ENCODE measurements at regions not wholly inside any gene's neighbourhood (a gene's known extent, or its start where the extent isn't known, plus 50 kb on each side); places are given as distances from the start of the nearest gene placed in this dataset.

DNA sequence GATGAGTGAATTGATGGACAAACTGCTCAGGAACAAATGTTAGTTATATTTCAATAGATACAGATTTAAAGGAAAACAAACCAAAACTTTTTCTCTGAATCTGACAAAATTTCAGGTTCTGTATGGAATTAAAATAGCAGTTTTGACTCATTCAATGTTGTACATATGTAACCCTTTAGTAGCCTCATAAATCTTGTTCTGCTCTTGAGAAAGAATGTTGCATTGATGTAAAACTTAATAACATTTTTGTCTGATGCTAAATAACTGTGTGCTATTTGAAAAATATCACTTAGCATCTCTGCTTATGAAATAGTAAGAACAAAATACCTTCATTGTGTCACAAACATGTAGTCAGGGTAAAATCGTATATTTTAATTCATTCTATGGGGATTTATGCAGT lies 168.9 kb upstream of the NOVA1 start:
- no peak for DNase-seq (ENCODE audit: low spot score)

DNA sequence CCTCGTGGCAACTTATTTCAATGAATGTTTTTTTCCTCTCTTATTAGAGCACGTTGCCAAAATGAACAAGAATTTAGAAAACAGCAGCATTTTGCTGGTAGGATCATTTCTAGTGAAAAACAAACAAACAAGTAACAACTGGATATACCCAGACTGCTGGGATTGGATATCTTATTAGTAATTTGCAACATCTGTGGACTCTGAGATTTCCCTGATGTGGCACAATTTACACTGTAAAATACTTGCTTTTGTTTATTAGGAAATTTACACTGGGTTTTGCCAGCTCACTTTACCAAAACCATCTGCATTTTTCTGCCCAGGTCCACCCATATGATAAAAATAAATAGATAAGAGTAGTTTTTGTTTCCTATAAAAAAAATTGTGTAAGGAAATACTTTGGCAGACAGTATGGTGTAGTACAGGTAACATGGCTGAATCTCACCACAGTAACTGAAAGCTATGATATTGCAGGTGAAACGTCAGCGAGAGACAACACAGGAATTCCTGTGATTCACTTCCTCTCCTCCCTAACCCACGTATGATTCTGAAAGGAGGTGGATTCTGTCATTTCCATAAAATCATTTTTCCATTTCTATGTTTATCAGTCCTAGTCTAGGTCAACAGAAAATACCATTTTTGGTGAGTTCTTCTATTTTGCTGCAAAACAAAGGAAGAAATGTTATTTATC lies 176.2 kb upstream of the NOVA1 start:
- no peak for DNase-seq (ENCODE audit: low spot score)

DNA sequence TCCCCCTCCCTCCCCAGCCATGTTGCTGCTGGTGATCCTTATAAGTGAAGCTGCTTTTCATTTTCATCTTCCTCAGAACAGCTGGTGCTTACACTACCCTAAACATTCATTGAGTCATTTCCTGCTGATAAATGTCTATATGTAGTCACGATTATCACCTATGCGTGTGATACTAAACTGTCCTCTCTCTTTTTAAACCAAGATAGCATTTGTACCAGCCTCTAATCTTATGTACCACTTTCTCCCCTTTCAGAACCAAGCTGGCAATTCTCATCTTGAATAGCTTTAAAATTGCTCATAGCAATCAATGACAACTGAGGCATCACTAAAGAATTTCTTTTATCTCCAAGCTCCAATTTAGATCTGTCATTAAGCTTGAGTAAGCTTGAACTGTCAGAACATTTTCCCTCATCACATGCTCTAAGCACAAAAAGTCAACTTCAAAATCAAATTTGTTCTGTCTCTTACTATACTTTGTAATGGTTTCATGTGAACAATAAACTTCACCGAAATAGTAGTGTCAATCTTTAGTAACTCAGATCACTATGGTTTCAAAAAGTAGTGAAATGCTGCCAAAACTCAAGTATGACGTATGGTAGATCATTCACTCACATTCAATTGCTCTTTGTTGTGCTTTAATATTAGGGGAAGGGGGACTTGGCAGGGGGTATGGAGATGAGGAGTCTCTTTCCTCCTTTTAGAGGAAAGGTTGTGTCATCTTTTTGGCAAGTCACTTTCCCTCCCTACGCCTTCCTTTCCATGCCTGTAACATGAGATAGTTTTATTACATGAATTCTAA lies 178.1 kb upstream of the NOVA1 start:
- no peak for DNase-seq (ENCODE audit: low spot score)

DNA sequence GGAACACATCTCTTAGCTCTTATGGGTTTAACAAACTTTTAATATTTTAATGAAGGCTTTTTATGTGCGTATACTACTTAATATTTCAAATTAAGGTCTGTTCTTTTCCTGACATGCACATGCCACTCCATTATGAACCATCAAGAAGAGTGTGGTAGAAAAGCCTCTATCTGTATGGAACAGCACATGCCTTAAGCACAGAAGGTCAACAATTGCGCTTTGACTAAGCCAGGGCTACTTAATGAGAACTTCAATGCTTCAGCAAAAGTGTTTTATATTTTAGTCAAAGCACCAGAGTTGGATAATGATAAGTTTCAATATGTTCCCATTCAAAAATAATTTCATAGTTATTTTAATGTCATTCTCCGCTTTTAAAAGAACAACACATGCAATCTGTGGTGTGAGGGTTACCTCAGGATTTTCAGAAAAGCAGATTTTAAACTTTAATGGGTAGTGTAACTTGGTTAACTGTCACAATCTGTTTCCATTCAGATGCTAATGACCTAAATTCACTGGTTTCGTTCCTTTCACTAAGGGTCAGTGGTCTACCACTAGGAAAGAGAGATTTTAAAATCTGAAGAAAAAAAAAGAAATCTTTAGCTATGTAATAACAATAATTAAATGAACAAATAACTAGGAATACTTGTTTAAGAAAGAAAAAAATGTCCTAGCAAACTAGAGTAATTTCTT lies 193.4 kb upstream of the NOVA1 start:
- DNase-seq (ENCODE audit: low spot score) = no peak

DNA sequence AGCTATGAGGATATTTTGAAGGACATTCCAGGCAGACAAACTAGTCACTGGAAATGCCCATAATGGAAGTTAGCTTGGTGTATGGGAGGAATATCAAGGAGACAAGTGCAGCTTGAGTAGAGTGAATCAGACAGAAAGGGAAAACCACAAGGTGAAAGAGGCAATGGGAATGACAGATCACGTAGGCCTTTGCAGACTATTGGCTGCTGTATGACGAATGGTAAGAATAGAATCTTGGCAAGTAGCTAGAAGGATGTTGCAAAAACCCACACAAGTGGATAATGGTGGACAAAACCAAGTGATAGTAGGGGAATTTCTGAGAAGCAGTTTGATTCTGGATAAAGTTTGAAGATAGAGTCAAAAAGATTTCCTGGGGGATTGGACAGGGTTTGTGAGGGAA lies 196.9 kb upstream of the NOVA1 start:
- DNase-seq (ENCODE audit: low spot score) = no peak

DNA sequence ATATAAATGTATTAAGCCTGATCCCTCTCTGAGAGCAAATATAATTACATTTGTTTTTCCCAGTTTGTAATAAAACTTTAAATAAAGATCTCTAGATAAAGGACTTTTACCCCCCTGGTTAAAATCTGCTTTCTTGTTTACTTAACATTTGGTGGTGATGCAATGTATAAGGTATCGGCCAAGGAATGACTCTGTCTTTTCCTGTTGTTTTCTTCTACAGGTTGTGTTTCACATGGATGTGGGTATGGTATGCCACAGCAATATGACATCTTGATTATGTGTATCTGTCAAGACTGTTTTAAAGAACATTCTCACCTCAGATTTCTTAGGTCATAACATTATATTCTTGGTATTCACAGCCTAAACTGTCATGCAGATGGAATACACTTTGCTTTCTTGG lies 210.6 kb upstream of the NOVA1 start:
- DNase-seq (ENCODE audit: low spot score) = no peak

DNA sequence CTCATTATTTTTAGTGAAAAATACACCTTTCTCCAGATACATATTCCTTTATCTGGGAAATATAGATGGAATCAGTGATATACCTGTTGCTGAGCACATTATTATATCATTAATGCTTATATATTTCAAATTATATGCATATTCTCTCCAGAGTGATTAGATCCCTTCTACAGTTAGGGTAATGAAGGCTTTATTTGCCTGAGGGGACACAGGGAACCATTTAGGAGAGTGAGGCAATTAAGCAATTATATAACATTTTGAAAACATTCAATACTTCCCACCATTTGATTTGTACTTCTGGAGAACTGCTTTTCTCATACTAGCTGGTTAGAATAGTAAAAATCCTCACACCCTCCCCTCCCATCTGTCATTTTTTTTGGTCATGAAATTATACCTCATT lies 212.8 kb upstream of the NOVA1 start:
- no peak for DNase-seq (ENCODE audit: low spot score)

DNA sequence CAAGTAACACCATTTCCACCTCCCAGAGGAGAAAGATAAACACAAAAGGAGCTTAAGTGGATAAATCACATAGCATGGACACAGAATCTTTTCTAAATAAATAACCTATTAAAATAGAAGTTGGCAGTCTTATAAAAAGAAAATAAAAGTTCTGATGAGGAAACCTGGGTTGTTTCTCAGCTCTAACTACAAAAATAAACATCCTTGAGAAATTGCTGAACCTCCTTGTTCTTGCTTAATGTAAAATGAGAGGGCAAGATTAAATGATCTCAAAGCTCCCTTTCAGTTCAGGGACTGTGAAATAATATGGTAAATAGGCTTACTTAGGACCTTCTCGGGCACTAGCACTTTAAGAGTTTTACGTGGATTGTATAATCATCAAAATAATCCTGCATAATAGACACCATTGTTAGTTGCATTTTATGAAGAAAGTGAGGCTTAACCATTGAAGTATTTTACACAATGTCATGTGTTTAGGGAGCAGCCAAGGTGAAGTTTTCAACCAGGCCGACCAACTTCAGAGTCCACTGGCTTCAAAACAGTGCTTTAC lies 214.0 kb upstream of the NOVA1 start:
- DNase-seq (ENCODE audit: low spot score) = no peak

DNA sequence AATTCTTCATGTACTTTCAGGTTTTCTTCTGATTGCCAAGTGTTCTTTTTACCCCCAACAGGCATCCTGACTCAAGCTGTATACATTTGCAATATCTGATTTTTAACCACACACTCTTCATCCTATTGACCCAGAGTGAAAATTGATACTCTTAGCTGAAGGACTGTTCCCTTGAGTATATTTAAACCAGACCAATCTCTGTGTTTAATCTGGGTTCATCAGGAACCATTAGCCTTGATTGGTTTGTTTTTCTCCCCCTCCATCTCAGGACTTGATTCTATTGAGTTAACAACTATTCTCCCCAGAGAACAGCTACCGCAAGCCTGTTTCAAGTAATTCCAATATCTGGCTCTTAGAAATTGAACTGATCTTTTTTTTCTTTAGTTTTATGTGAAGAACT lies 222.3 kb upstream of the NOVA1 start:
- DNase-seq (ENCODE audit: low spot score) = no peak

DNA sequence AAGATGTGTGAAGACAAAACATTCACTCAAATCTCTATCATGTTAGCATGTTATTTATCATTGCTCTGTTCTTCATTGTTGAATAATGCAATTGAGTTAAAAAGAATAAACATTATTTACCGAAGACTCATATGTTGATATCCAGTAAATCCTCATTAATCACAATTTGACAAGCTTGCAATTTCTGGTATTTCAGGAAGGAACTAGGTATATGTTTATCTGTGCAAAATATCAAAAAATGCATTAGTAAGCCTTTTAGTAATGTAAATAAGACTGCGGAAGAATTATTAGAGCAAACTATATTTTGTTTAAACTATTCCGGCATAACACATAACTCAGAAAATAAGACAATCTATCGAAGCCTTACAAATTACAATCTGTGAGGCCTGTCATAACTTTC lies 222.7 kb upstream of the NOVA1 start:
- no peak for DNase-seq (ENCODE audit: low spot score)

DNA sequence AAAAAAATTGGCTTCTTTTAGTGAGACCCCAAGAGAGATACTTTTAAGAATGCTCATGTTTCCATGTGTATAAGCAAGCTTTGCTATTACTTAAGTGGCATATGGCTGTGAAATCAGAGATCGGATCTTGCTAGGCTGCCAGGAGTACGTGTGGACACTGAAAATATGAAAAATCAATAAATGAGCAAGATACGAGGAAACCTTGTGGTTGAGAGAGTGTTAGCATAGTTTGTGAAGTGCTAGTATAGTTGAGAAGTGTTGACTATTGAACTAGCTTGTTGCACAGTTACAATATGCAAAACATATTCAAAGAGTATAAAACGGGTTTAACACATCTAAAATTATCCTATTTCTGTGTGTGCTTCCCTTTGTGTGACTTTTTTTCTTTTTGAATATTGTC lies 230.9 kb upstream of the NOVA1 start:
- DNase-seq (ENCODE audit: low spot score) = no peak

DNA sequence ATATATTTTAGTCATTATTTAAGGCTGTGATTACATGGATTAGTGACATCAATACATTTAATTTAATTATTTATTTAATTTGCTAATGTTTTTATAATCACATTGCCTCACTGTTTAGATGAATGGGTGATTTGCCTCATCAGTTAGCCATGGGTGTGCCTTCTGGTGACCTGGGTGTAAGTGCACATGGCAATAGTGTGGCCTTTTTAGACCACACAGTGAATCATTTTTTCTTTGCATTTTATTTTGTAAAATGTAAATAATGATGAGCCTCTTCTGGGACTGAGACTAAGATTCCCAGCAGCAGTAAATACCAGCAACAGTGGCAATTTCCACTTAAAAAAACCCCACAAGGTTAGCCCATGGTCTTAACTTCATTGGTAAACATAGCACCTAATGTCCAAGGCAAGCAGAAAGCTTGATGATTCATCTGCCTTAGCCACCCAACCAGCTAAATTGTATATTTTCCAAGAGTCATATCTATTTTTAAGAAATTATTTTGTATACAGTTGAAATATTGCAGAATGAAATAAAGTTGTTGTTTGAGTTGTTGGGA lies 235.9 kb upstream of the NOVA1 start:
- DNase-seq (ENCODE audit: low spot score) = no peak

DNA sequence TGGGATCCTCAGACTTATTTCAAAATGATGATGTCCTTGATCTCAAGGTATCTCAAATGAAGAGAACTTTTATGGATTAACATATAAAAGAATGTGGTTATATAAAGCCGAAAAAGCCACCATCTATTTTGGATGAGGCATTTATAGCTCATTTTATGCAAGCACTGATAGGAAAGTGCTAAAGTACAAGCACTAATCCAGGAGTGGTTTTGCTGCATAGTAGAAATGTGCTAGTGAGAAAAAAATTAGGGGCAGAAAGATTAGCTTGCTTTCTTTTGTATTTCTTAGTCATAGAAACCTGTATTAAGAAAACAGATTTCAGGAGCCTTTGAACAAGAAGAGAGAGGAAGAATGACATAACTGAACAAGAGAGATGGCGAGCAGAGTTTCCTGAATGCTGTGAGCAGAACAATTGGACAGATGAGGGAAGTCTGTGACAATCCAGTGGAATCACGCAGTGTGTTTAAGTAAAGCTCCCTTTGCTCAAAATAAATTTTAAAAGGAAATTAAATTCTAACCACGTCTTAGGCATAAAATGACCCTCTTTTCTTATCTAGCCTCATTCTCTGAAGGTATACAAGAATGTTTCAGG lies 238.2 kb upstream of the NOVA1 start:
- DNase-seq (ENCODE audit: low spot score) = no peak

DNA sequence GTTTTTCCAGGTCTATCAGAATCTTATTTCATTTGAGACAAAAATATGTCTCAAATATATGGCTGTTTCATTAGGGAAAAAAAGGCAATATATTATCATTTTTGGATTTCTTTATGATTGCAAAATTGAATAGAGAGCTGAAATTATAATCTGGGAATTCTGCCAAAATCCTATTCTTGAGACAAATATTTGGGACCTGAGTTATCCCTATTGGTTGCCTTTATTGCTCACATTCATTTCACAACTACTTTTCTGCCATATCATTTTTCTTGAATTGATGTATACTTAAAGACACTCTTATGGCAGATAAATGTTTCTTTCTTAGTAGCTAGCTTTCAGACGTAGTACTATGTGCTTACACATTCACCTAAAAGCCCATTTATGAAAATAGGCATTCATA lies 241.6 kb upstream of the NOVA1 start:
- DNase-seq (ENCODE audit: low spot score) = no peak

DNA sequence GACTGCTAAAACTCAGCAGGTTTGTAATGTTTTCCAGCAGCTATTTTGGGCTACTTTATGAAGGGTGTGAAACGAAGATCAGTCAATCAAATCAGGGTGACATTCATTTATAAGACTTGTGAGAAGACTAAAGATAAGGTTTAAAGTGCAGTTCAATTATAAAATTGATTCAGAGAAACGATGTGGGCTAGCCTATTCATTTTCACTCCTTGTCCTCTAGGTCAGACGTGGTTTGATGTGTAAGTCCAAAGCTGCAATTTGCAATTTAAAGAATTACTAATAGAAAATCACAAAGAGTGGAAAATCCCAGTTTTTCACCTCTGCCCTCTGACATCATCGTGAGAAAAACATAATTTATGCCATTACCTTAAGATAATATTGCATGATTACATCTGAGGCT lies 243.5 kb upstream of the NOVA1 start:
- no peak for DNase-seq (ENCODE audit: low spot score)

DNA sequence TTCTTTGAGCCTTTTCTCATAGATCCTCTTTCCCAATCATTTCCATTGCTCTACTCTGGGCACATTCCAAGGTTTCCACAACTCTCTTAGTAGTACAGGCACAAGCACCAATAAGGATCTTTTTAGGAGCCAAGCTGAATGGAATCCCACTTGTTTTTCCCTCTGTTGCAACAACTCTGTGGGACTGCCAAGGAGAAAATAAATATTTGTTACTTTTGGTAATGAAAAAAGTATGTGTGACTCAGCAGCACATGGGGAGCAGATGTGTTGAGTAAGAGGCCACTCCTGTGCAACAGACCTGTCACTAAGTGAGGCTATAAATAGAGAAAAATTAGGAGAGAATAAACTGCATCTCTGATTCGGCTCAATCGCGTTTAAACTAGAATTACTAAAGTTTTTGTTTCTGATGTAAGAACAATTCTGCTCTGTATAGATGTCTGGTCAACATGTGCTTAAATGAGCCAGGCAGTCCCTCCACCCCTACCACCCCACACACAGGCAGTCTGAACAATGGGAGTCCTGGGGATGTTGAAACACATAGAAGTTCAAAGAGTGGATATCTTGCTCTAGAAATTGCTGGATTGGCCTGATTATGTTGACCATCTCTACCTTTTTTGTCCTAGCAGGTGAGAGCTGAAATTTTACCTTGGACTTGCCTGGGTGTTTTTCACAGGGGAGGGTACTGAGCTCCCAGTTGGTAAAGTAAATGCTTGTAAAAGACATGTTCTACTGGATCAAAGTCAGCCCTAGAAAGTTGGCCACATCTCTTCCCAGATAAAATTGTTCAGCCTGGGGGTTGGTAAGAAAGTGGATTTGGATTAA lies 244.3 kb upstream of the NOVA1 start:
- no peak for DNase-seq (ENCODE audit: low spot score)

DNA sequence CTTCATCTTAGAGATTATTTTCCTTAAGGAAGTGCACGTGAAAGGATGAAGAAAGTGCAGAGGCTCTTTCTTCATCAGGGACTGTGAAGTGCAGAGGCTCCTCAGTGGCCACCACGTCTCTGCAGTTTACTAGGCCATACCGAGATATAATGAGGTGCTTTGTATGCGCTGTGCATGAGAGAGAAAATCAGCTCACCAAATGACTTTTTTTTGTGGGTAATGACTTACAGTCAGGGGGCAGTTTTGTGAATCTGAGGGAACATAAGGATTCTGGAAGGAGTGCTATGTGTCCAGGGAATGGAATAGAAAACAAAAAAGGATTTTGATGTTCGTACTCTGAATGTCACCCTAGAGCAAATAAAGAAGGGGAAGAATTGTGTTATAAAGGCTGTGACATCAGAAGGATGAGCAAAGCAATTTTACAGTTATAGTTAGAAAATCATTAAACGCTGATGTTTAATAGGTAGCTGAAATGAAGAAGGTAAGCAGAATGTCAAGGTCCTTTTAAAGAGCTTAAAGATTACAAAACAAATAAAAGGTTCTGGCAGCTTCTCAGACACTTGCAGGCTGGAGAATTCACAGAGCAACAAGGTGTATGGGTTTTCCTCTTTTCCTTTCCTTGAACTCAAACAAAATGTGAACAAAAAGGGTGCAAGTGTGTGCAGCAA lies 247.5 kb upstream of the NOVA1 start:
- no peak for DNase-seq (ENCODE audit: low spot score)

DNA sequence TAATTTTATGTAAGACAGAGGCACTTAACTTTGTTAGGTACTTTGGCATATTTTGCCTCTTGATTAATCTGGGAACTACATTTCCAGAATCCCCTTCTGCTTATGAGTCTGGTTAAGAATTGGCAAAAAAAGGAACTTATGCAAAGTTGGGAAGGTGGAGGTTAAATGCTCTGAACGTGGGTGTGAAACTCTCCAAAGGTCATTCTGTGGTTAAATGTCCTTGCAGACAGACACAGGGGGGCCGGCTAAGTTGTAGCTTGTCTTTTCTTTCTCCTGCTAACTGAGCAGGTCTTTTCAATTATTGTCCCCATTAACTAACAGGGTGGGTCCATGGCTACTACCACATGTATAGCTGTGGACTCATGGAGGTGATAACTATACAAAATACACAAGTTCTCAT lies 248.6 kb upstream of the NOVA1 start:
- DNase-seq (ENCODE audit: low spot score) = no peak

DNA sequence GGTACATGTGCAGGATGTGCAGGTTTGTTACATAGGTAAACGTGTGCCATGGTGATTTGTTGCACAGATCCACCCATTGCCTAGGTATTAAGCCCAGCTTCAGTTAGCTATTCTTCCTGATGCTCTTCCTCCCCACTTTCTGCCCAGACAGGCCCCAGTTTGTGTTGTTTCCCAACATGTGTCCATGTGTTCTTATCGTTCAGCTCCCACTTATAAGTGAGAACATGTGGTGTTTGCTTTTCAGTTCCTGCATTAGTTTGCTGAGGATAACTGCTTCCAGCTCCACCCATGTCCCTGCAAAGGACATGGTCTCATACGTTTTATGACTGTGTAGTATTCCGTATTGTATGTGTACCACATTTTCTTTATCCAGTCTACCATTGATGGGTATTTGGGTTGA lies 251.7 kb upstream of the NOVA1 start:
- DNase-seq (ENCODE audit: low spot score) = no peak

DNA sequence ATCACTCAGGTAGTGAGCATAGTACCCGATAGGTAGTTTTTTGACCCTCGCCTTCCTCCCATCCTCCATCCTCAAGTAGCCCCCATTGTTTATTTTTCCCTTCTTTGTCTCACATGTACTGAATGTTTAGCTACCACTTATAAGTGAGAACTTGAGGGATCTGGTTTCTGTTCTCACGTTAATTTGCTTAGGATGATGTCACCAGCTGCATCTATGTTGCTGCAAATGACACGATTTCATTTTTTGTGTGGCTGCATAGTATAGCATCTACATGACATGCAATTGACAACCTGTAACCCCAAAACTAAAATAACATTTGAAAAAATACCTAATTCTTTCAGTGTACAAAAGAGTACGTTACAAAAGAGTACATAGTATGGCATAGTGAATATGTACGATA lies 254.0 kb upstream of the NOVA1 start:
- DNase-seq (ENCODE audit: low spot score) = no peak
